AG08395 (cell line): ENCODE measurements at regions not wholly inside any gene's neighbourhood (a gene's known extent, or its start where the extent isn't known, plus 50 kb on each side); places are given as distances from the start of the nearest gene placed in this dataset.
"Not testable (repeated sequence)": the region's sequence is repeated elsewhere in the genome, so short reads cannot be mapped to it uniquely, and the experiment has no call there.

Experiments
- DNase-seq: peaks from one replicate; pipeline ENCODE4 v3.0.0; 2012; ENCODE audit warnings: mixed read lengths, low spot score

GRCh38 chr3:71961891-71962290 is 176.9 kb upstream of the PROK2 start:
- DNase-seq = no peak

- DNase-seq = no peak
Measured at GRCh38 chr3:71961378-71961777, 176.4 kb upstream of the PROK2 start.

- DNase-seq = no peak
Measured at GRCh38 chr3:71958533-71958932, 173.6 kb upstream of the PROK2 start.

- no peak for DNase-seq
Measured at GRCh38 chr3:71956716-71957115, 171.8 kb upstream of the PROK2 start.

GRCh38 chr3:71956069-71956340 is 171.1 kb upstream of the PROK2 start:
- peak; percentile 11 for DNase-seq

GRCh38 chr3:71955240-71956068 is 170.5 kb upstream of the PROK2 start:
- DNase-seq = peak; percentile 86

- no peak for DNase-seq
Measured at GRCh38 chr3:71951842-71952241, 166.9 kb upstream of the PROK2 start.

GRCh38 chr3:71951361-71951760 is 166.4 kb upstream of the PROK2 start:
- no peak for DNase-seq

- no peak for DNase-seq
Measured at GRCh38 chr3:71949442-71949841, 164.5 kb upstream of the PROK2 start.

- no peak for DNase-seq
Measured at GRCh38 chr3:71944482-71945065, 159.6 kb upstream of the PROK2 start.

GRCh38 chr3:71942432-71943187 is 157.7 kb upstream of the PROK2 start:
- no peak for DNase-seq

- no peak for DNase-seq
Measured at GRCh38 chr3:71940486-71940885, 155.5 kb upstream of the PROK2 start.

- not testable (repeated sequence) for DNase-seq
Measured at GRCh38 chr3:71938081-71938480, 153.1 kb upstream of the PROK2 start.

GRCh38 chr3:71936681-71937080 is 151.7 kb upstream of the PROK2 start:
- DNase-seq = no peak

- DNase-seq = no peak
Measured at GRCh38 chr3:71934520-71935270, 149.7 kb upstream of the PROK2 start.

GRCh38 chr3:71931922-71932321 is 147.0 kb upstream of the PROK2 start:
- DNase-seq = no peak

GRCh38 chr3:71930056-71930991 is 145.4 kb upstream of the PROK2 start:
- DNase-seq = peak; percentile 65

GRCh38 chr3:71928212-71928611 is 143.3 kb upstream of the PROK2 start:
- DNase-seq = no peak

GRCh38 chr3:71927505-71928066 is 142.6 kb upstream of the PROK2 start:
- no peak for DNase-seq

- DNase-seq = no peak
Measured at GRCh38 chr3:71926616-71927015, 141.7 kb upstream of the PROK2 start.

- DNase-seq = no peak
Measured at GRCh38 chr3:71926262-71926600, 141.3 kb upstream of the PROK2 start.
